Esophagus squamous epithelium (tissue), 5 donors: ENCODE measurements at regions not wholly inside any gene's neighbourhood (a gene's known extent, or its start where the extent isn't known, plus 50 kb on each side); places are given as distances from the start of the nearest gene placed in this dataset.

Source experiments
- DNase-seq: peaks from one replicate; lab custom pipeline; 2025; lab: John Stamatoyannopoulos, UW
- H3K27ac ChIP-seq, 4 donors: fragments of 200-600 bp; sonication (generic); one replicate each; pipeline ENCODE4 v1.5.1; 2016 to 2019; ENCODE audit warnings: mild to moderate bottlenecking in 1 of 4
- H3K27me3 ChIP-seq, 4 donors: fragments of 200-600 bp; sonication (generic); 1 replicate in 3 of 4; 2 replicates in 1 of 4; pipeline versions ENCODE4 v1.5.1 to v1.6.0; 2017 to 2021; ENCODE audit warnings: antibody characterized with exemption in 1 of 4
- H3K36me3 ChIP-seq, 3 donors: fragments of 200-600 bp; sonication (generic); one replicate each; pipeline ENCODE4 v1.5.1; 2016 to 2019
- H3K4me1 ChIP-seq, 3 donors: fragments of 200-600 bp; sonication (generic); one replicate each; pipeline ENCODE4 v1.5.1; 2017 to 2019
- H3K4me3 ChIP-seq, 4 donors: fragments of 200-600 bp; sonication (generic); 1 replicate in 3 of 4; 2 replicates in 1 of 4; pipeline ENCODE4 v1.5.1; 2016 to 2019; ENCODE audit warnings: mild to moderate bottlenecking in 2 of 4, moderate library complexity in 1 of 4
- H3K9me3 ChIP-seq, 3 donors: fragments of 200-600 bp; sonication (generic); one replicate each; pipeline ENCODE4 v1.5.1; 2016 to 2019
- POLR2A ChIP-seq, 4 donors: fragments of 450-650 bp; IDR thresholded peaks; one replicate each; pipeline ENCODE4 v1.6.1; 2017; ENCODE audit warnings: antibody characterized with exemption in 4 of 4, mild to moderate bottlenecking in 4 of 4, moderate library complexity in 3 of 4
- WGBS, 2 donors: methylation state at CpG; one replicate each; pipeline ENCODE4 v1.1.5; 2018; 5-methylcytosine and 5-hydroxymethylcytosine counted together
- intact Hi-C: fragments of 100-400 bp; cut with DNase I; formaldehyde crosslinking; loops from one replicate; pipeline ENCODE4 v1.15.0; 2022
- TF ChIP-seq, protein P1 (sequence below), 6 experiments: fragments of 450-650 bp in 4 of 6; fragments of 200-600 bp in 2 of 6; sonication (generic) in 2 of 6; IDR thresholded peaks; one replicate each; pipeline ENCODE4 v1.5.1; 2016 to 2019; ENCODE audit warnings: antibody characterized with exemption in 6 of 6, mild to moderate bottlenecking in 4 of 6, moderate library complexity in 4 of 6
- donor health status: DM: yes; HTN: yes; CAD: no.

DNA sequence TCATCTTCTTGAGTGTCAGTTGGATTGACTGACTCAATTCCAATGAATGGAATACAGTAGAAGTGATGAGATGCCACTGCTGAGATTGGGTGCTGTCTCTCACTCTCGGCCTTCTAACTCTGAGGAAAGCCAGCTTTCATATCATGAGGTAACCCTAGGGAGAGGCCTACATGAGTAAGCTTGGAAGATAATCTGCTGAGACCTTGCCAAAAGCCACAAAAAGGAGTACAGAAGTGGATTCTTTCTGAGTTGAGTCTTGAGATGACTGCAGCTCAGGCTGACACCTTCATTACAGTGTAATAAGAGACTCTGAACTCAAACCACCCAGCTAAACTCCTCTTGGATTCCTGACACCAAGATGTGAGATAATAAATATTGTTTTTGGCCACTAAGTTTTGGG is 537.4 kb upstream of the MAGEB18 start:
- H3K27ac ChIP-seq, result no peak overlapping the region
- no peak for DNase-seq
- H3K27me3 ChIP-seq, result no peaks in the 10 kb centered on the region
- no peaks in the 10 kb centered on the region for H3K9me3 ChIP-seq
- WGBS, 2 donors, result 29% methylated on average over 1 of the region's 1 CpG; no CpG with 5 or more reads in 1 of the 2 donors
- intact Hi-C loops, result no loop called here
- TF ChIP-seq, protein P1, sequence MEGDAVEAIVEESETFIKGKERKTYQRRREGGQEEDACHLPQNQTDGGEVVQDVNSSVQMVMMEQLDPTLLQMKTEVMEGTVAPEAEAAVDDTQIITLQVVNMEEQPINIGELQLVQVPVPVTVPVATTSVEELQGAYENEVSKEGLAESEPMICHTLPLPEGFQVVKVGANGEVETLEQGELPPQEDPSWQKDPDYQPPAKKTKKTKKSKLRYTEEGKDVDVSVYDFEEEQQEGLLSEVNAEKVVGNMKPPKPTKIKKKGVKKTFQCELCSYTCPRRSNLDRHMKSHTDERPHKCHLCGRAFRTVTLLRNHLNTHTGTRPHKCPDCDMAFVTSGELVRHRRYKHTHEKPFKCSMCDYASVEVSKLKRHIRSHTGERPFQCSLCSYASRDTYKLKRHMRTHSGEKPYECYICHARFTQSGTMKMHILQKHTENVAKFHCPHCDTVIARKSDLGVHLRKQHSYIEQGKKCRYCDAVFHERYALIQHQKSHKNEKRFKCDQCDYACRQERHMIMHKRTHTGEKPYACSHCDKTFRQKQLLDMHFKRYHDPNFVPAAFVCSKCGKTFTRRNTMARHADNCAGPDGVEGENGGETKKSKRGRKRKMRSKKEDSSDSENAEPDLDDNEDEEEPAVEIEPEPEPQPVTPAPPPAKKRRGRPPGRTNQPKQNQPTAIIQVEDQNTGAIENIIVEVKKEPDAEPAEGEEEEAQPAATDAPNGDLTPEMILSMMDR (IDR thresholded peaks at IDR 0.05), result no peak
- no peak for TF ChIP-seq POLR2A (IDR thresholded peaks at IDR 0.05)
- no peaks in the 10 kb centered on the region for H3K4me1 ChIP-seq
- no peak overlapping the region for H3K4me3 ChIP-seq
- H3K36me3 ChIP-seq, result no peaks in the 10 kb centered on the region

DNA sequence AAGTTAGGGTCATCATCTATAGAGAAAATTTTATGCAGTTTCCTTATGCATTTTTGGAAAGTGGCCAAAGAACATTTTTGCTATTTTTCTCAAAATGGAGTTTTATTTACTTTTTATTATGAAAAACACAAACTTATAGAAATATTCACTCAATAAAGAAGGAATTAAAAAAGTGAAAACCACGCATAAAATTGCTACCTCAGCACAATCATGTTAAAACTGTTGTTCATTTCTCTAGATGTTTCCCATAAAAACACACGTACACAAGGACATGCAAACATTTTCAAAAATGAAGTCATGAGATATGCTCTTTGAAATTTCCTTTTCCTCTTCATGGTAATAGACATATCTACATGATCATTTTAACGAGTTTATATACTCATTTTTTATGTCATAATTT is 536.8 kb upstream of the MAGEB18 start:
- H3K36me3 ChIP-seq, result no peaks in the 10 kb centered on the region
- H3K27me3 ChIP-seq, result no peaks in the 10 kb centered on the region
- no peaks in the 10 kb centered on the region for H3K9me3 ChIP-seq
- 51 to 70% methylated on average over 3 of the region's 3 CpGs for WGBS, 2 donors
- no peak overlapping the region for H3K27ac ChIP-seq
- no peak overlapping the region for H3K4me3 ChIP-seq
- intact Hi-C loops, result no loop called here
- DNase-seq, result no peak
- no peaks in the 10 kb centered on the region for H3K4me1 ChIP-seq
- TF ChIP-seq POLR2A (IDR thresholded peaks at IDR 0.05), result no peak
- TF ChIP-seq, protein P1 (IDR thresholded peaks at IDR 0.05), result no peak

DNA sequence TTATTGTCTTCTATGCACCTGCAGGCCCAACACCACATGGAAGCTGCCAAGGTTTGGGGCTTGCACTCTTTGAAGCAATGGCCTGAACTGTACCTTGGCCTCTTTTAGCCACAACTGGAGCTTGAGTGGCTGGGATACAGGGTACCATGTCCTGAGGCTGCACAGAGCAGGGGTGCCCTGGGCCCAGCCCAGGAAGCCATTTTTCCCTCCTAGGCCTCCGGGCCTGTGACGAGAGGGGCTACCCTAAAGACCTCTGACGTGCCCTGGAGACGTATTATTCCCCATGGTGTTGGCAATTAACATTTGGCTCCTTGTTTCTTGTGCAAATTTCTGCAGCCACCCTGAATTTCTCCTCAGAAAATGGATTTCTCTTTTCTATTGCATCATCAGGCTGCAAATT is 519.9 kb upstream of the MAGEB18 start:
- intact Hi-C loops, result no loop called here
- no peaks in the 10 kb centered on the region for H3K9me3 ChIP-seq
- no peaks in the 10 kb centered on the region for H3K4me1 ChIP-seq
- H3K27ac ChIP-seq, result no peak overlapping the region
- 62 to 73% methylated on average over 4 of the region's 4 CpGs for WGBS, 2 donors
- H3K27me3 ChIP-seq, result no peaks in the 10 kb centered on the region
- no peaks in the 10 kb centered on the region for H3K36me3 ChIP-seq
- DNase-seq, result no peak
- TF ChIP-seq, protein P1 (IDR thresholded peaks at IDR 0.05), result no peak
- no peak for TF ChIP-seq POLR2A (IDR thresholded peaks at IDR 0.05)
- H3K4me3 ChIP-seq, result no peak overlapping the region

GRCh38 chrX:25640276-25640675 is 497.9 kb upstream of the MAGEB18 start:
- Histone ChIP-seq H3K27ac (no peak overlapping the region), H3K27me3 (no peaks in the 10 kb centered on the region), H3K4me1 (no peaks in the 10 kb centered on the region), H3K36me3 (no peaks in the 10 kb centered on the region), H3K9me3 (no peaks in the 10 kb centered on the region), H3K4me3 (no peak overlapping the region)
- TF ChIP-seq, protein P1 (IDR thresholded peaks at IDR 0.05), result no peak
- TF ChIP-seq POLR2A (IDR thresholded peaks at IDR 0.05), result no peak
- no peak for DNase-seq
- WGBS, 2 donors, result 18 to 60% methylated on average over 1 of the region's 1 CpG
- intact Hi-C loops, result no loop called here

DNA sequence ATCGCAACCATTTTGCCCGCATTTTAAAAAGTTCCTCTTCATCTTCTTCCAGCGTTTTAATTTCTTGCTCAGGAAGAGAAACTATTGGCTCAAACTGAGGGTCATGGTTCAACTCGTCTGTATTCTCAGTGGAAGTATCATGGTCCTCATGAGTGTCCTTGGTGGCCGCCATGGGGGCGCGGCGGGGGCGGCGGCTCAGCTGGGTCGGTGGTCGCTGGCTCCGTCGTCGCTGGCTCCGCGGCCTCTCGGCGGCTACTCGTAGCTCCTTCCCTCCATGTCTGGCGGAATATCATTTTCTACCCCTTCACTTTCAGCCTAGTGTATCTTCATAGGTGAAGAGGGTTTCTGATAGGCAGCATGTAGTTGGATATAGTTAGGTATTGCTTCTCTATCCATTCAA is 492.0 kb upstream of the MAGEB18 start:
- 91 to 95% methylated on average over 3 to 15 of the region's 21 CpGs for WGBS, 2 donors
- TF ChIP-seq, protein P1 (IDR thresholded peaks at IDR 0.05), result no peak
- TF ChIP-seq POLR2A (IDR thresholded peaks at IDR 0.05), result no peak
- intact Hi-C loops, result no loop called here

More for the DNA sequence above, 492.0 kb upstream of the MAGEB18 start:
- Histone ChIP-seq H3K4me3 (no peak overlapping the region), H3K9me3 (no peaks in the 10 kb centered on the region), H3K27me3 (no peaks in the 10 kb centered on the region), H3K36me3 (no peaks in the 10 kb centered on the region), H3K27ac (no peak overlapping the region), H3K4me1 (no peaks in the 10 kb centered on the region)
- no peak for DNase-seq
